Inferior parietal cortex (tissue), 1 donor: ENCODE measurements at regions not wholly inside any gene's neighbourhood (a gene's known extent, or its start where the extent isn't known, plus 50 kb on each side); places are given as distances from the start of the nearest gene placed in this dataset.
"Not testable (repeated sequence)": the region's sequence is repeated elsewhere in the genome, so short reads cannot be mapped to it uniquely, and the experiment has no call there.

Experiments
- DNase-seq: peaks from one replicate; pipeline ENCODE4 v3.0.0-alpha.2; 2016; ENCODE audit errors: extremely low spot score

DNA sequence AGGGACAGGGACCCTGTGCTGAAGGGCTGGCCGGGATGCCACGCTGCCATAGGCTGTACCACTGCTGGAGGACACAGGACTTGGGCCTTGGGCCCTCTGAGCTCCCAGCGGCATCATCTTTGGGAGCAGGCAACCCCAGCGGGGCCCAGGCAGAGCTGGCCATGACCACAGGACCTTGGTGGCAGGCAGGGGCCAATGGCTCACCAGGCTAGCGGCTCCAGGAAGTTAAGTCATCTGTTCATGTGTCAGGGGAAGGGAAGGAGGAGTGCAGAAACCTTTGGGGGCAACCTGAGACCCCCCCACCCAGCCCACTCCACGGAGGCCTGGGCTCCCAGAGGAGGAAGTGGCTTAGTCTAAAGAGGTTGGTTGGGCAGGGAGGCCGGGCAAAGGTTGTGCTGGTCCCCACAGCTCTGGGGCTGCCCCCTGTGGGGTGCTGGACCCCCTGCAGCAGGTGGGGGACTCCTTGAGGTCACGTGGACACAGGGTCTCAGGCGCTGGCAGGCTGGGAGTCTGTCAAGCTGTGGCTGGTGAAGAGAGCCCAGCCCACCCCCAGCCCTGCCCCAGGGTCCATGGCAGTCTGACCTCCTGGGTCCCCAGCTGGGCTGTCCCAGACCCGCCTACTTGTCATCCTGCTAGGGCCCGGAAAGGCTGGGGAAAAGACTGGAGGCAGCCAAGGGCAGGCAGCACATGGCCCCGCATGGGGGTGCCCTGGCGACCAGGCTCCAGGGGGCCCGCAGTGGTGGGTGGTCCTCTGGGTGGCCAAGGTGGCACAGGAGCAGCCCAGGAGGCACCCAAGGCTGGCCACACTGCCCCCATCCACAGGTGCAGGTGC lies 184.3 kb downstream of the IGLL1 start:
- no peak for DNase-seq

DNA sequence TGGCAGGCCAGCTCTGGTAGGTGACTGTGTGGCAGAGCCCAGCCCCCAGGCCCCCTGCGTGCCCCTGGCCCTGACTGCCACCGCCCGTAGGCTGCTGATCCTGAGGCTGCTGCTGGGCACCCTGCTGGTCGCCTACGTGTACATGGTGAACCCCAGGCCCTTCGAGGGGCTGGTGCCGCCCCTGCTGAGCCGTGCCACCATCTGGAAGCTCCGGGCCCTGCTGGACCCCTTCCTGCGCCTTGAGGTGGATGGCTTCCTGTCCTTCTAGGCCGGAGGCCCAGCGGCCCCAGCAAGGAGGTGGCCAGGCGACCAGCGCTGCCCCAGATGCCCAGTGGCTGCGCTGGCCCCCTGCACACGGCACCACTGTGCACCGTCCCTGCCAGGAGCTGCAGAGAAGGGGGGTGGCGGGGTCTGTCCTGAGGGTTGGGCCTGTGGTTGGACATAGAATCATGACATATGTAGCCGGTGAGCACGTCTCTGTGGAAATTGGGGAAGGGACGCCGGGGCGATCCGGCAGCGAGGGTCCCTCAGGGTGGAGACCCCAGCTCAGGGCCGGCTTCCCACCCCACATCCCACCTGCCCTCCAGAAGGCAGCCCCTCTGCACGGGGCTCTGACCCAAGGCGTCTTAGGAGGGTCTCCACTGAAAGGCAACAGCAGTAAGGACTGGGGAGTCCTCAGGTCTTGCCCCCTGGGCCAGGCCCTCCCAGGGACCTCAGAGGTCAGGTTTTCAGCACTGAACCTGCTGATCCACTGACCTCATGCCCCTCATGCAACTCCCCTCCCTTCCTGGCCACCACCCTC lies 185.4 kb downstream of the IGLL1 start:
- no peak for DNase-seq

DNA sequence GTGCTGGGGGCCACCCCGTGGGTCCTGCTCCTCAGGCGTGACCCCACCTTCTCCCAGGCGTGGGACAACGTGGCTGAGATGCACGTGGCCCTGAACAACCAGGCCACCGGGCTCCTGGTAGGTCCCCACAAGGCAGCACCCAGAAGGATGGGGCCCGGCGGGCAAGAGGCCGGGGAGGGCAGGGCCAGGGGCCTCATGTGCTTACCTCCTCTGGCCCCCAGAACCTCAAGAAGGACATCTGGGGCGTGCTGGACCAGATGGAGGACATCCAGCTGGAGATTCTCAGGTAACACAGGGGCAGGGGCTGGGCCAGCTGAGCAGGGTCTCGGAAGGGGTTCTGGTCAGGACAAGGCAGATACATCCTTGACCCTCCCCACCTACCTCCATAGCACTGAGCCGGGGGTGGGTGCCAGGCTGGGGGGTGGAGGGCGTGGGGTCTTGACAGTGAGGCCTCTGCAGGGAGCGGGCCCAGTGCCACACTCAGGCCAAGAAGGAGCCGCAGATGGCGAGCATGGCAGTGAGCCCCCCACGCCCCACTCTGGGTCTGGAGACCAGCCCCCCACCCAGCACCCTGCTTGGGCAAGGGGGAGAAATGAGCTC lies 186.3 kb downstream of the IGLL1 start:
- DNase-seq = no peak

DNA sequence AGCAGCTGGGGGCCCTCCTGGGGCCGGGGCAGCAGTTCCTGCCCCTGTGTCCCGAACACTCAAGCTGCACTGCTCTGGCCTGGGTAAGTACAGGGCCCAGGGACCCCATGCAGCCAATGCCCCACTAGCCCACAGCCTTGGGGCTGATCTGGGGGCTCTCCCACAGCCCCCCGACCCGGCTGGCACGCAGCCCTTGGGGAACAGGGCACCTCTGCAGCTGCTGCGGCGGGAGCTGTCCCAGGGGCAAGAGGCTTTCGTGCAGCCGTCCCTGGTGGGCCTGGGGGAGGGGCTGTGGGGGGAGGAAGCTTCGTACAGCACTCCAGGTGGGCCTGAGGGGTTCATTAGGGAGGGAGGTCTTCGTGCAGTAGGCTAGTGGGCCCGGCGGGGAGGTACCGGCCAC lies 186.9 kb downstream of the IGLL1 start:
- not testable (repeated sequence) for DNase-seq

DNA sequence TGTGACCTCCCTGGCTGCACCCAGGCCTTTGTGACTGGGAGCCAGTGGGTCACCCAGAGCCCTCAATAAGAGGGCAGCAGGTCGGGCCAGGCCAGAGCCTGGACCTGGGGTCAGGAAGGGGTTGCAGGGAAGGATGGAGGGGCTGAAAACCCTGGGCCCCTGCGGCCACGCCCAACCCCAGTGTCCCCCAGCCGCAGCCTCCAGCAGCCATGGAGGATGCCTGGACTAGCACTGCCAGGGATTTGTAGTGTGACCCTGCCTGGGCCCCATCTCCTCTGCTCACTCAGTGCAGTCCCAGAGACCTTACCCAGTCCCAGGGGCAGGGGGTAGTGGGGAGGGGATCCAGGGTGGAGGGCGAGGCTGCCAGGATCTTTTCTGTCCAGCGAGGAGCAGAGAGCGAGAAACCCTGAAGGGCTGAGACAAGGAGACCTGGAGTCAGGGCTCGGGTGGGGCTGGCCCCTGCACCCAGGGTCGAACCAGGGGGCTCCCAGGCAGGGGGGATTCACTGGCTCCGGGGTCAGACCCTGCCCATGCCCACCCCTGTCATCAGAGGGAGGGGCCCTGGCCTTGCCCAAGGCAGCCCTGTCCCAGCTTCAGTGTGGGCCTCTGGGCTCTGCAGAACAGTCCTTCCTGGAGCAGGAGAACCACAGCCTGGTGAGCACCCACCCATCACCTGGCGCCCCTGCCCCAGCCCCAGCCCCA lies 187.5 kb downstream of the IGLL1 start:
- no peak for DNase-seq

DNA sequence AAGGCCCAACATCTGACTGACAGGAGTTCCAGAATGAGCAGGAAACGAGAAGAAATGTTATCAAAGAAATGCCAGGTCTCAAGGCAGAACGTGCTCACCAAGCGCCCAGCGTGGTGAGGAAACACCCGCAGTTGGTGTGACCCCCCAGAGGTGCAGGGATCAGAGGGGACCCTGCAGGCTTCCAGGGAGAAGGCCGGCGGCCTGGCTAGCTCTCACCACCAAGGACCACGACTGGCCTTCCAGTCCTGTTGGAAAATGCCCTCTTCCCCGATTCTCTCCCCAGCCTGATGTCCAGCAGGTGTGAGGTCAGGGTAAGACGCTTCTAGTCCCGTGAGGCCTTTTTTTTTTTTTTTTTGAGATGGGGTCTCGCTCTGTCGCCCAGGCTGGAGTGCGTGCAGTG lies 189.1 kb downstream of the IGLL1 start:
- no peak for DNase-seq

DNA sequence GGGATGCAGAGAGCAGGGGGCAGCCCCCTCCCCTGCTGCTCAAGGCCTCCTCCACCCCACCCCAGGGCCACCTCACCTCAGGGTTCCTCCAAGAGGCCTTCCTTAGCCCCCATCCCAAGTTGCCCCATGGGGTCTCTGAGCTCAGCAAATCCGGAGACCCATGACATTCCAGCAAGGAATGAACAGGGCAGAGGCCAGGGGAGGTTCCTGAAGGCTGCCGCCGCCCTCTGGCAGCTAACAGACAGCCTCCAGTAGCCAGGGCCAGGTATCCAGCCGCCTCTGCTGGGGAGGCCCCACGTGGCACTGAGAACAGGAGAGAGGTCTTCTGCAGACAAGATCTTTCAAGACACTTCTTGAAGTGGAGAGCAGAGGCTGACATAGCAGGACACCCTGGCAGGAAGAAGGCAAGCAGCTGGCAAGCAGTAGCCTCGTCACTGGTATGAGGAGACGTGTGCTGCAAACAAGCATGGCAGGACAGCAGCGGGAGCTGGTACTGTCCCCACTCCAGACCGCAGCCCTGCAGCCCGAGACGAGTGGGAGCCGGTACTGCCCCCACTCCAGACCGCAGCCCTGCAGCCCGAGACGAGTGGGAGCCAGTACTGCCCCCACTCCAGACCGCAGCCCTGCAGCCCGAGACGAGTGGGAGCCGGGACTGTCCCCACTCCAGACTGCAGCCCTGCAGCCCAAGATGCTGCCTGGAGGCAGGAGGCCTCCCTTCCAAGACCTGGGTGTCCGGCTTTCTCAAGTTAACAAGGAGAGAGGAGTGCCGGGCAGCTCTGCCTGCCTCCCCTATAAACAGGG lies 190.6 kb downstream of the IGLL1 start:
- DNase-seq = no peak

DNA sequence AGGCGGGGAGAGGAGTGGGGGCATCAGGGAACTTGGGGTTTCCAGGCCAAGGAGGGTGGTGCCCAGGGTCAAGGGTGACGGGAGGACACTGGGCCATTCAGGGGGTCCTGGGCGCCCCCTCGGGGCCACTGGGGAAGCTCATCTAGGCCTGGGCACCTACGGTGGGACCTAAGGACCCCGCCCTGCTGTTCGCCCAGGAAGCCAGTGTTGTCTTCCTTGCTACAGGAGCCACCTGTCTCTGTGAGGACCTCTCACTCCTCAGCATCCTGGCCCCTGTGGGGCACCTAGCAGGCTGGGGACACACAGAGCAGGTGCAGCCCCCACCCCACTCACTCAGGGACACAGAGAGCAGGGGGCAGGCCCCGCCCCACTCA lies 191.6 kb downstream of the IGLL1 start:
- DNase-seq = no peak

DNA sequence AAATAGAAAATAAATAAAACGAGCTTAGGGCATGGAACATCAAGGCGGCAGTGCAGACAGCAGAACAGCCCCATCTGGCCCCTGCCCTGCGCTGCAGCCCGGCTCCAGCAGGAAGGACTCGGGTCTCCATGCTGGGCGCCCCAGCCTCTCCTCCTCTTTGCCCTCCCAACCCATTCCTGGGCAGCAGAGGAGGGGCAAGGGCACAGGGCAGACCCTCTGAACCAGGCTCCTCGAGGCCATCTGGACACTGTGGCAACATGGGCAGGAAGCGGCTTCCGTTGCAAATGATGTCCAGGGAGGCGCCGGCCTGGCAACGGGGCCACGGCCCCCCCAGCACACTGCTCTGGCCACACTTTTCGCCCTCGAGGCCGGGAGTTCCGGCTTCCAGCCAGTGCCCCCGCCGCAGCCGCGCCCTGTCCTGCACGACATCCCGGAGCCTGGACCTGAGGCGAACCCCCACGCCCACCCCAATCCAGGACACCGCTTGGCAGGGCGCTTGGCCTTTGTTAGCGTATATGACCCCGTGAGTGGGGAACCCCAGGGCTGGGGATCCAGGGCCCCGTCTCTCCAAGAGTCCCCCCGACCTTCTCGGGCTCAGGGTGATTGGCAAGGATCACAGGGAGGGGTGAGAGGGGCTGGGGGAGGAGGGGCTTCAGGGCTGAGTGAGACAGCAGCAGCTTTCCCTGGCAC lies 192.1 kb downstream of the IGLL1 start:
- DNase-seq = no peak

DNA sequence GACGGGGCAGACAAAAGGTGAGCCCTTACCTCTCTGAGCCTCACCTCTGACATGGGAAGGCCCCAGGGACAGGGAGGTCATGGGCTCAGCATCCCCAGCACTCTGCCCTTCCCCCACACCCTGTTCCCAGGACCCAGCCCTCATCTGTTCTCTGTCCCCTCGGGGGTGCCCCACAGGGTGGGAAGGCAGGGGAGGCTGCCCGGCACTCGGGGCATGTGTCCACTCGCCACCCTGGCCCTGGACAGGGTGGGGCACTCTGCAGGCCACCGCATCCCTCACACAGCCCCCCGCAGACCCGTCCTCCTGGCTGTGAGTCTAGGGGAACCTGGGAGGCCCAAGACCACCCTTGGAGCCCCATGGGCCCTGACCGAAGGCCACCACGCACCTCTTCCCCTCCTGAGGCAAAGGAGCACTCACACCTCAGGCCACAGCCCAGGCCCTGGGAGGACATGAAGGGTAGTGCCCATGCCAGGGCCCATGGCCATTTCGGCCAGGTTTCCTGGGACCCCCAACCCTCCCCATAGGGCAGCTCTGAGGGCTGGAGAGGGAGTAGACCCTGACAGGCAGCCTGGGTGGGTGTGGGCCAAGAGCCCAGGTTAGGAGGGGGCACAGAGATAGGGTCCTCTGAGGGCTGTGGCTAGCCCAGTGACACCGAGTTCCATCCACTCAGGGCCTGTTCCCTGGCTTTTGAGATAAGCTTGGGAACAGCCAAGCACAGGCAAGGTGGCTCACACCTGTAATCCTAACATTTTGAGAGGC lies 193.1 kb downstream of the IGLL1 start:
- DNase-seq = no peak

DNA sequence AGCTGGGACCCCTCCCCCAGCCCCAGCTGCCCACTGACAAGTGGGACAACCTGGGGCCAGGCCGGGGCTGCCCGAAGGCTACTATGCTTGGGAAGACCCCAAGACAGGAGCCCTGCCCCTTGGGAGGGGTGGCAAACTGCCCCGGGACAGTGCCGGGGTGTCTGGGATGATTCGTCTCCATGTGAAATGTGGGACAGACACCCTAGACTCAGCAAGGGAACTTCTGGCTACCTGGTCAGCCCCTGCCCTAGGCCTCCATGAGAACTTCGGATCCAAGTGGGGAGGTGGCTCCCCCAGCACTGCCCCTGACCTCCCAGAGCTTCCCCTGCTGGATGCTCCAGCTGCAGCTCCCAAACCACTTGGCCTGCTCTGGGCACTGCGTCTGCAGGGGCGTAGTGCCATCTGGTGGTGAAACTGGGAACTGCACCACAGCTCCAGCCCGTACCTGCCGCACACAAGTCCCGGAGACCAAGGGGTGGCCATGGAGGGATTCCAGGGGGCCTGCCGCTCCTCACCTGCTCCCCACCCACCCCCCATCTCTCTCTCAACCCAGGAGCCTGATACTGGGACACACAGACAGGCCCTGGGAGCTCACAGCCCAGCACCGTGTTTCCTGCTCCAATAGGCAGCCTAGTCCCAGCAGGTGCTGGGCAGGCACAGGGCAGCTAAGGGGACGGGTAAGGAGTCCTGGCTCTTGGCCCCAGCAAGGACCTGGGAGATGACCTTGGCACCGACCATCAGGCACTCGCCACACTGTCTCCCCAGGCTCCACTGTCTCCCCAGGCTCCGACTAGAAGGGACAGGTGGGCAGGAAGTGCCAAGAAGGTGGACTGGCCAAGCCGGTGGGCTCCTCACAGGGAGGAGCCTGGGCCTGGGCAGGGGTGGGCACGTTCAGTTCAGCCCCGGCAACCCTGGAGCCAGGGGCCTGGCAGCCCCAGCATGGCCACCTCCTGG lies 194.1 kb downstream of the IGLL1 start:
- DNase-seq = peak; percentile 85

DNA sequence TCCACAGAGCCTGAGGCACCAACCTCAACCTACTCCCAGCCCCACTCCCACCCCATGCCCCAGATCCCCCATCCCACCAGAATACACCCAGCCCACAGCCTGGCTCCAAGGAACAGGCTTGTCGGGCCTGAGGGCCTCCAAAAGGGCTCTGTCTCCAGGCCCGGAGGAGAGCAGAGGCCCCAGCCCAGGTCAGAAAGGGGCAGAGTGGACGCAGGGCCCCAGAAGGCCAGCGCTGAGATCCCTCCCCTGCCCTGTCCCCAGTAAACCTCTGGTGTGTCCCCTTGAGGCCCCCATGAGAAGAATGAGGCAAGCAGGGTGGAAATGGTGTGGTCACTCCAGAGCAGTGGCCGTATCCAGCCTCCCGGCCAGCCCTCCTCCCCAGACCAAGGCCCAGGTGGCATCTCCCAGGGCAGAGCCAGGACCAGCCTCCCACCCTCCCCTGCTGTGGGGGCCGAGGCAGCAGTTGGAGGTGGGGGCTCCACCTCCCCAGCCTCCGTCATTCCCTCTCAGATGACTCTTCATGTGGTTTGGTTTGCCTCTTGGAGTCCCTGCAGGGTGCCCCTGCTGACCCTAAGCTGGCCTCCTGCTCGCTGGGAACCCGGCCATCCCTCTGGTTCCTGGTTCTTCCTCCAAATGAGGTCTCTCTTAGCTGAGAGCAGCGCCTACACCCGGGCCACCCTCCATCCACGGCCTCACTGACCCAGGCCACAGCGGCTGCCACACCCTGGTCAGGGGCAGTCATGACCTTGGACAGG lies 195.0 kb downstream of the IGLL1 start:
- DNase-seq = no peak

DNA sequence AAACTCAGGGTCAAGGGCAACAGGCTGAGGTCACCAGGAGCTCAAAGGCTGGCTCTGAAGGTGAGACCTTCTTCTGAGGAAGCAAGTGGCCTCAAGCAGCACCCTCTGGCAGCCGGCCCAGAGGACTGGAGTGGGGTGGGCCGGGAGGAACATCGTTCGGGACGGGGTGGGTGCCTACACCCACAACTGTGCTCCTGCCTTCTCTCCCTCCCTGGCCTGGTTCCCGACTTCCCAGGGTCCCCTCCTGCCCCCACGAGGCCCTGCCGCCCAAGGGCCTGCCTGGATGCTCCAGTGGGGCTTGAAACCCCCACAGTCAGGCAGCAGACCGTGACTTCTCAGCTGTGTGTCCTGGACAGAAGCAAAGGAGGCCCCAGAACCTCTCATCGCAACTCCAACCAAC lies 195.7 kb downstream of the IGLL1 start:
- DNase-seq = no peak

DNA sequence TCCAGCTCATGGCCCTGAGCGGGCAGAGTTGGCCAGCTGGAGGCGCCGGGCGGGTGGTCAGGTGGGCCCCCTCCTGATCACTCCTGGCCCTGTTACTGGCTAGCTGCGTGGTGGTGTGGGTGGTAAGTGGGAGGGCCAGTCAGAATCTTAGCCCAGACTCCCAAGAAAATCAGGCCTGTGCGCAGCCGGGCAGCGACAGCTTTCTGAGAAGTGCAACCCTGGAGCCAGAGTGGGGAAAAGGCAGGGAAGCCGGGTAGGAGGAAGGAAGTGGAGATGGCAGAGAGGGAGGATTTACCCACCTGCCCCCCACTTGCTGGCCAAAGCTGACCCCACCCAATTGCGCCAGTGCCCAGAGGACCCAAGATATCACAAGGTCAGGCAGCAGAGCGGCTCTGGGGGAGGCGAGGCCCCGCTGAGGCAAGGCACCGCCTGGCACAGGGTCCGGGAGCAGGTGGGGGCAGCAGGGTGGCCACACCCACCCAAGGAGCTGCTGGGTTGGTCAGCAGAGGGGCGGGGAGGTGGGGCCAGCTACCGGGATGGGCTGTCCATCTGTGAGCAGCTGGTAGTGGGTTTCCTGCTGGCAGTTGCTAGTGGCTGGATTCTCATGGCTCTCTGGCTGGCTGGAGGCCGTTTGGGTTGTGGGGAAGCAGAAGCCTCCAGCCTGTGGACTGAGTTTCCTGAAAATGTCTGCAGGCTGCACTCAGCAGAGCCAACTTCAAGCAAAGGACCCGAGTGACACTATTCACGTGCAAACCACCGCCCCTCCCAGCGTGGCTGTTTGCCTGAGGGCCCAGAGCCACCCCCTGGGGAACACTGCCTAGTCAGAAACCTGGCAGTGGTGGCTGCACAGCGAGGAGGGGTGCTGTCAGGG lies 196.4 kb downstream of the IGLL1 start:
- DNase-seq = no peak

DNA sequence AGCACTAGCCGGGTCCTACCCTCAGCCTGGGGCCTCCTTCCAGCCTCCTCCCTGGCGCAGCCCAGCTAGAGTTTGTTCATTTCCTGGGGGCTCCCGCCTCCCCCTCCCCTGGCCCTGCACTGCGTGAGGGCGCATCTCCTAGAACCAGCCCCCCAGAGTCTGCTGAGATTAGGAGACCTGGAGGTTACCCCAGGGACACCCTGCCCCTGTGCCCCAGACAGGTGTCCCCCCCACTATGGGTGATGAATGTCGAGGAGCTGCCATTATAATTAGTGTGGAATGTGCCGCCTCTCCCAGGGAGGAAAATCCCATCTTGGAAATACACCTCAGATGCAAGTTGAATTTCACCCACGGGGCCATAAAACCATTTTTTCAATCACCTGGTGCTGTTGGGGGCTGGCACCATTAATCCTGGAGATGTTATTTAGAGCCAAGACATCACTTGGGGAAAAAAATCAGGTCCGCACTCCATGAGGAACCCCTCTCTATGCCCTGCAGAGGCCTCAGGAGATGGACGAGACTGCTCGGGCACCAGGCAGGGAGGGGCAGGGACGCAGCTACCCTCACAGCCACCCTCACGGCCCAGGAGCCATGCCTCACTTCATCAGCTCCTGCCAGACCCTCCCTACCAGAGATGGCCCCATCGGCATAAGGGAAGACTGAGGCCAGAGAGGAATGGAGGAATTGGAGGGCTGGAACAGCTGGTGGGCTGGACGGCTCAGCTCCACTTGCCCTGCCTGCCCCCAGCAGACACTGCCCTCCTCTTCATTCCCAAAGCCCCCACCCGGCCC lies 197.5 kb downstream of the IGLL1 start:
- DNase-seq = no peak
